Cardiac muscle cell (in vitro differentiated cells and primary cell): ENCODE measurements at regions not wholly inside any gene's neighbourhood (a gene's known extent, or its start where the extent isn't known, plus 50 kb on each side); places are given as distances from the start of the nearest gene placed in this dataset.

Source experiments
- DNase-seq, 2 donors: peaks; one replicate each; pipeline versions ENCODE4 v3.0.0 to v3.0.0-alpha.2; 2010 to 2017; ENCODE audit warnings: low read depth in 1 of 2, low spot score in 1 of 2
- H3K27ac ChIP-seq: fragments of 200-600 bp; sonication (generic); 2 replicates; pipeline ENCODE4 v1.5.1; 2016
- H3K27me3 ChIP-seq: fragments of 200-600 bp; sonication (generic); 2 replicates; pipeline ENCODE4 v1.6.0; 2016; ENCODE audit warnings: control low read depth
- H3K36me3 ChIP-seq: fragments of 200-600 bp; sonication (generic); 2 replicates; pipeline ENCODE4 v1.5.1; 2016; ENCODE audit warnings: control low read depth
- H3K4me1 ChIP-seq: fragments of 200-600 bp; sonication (generic); 2 replicates; pipeline ENCODE4 v1.8.1; 2017; ENCODE audit warnings: low read depth, mild to moderate bottlenecking, mixed run types
- H3K4me3 ChIP-seq: fragments of 200-600 bp; sonication (generic); 2 replicates; pipeline ENCODE4 v1.5.1; 2016; ENCODE audit warnings: mild to moderate bottlenecking
- H3K9me3 ChIP-seq: fragments of 200-600 bp; sonication (generic); 2 replicates; pipeline ENCODE4 v1.5.1; 2017; ENCODE audit warnings: low read depth, mild to moderate bottlenecking, control low read depth
- CTCF ChIP-seq: IDR thresholded peaks from 2 replicates; pipeline ENCODE4 v1.5.1; 2012; ENCODE audit warnings: low read depth, mild to moderate bottlenecking, low read length

- H3K27me3 ChIP-seq, result no peaks in the 10 kb centered on the region
- no peaks in the 10 kb centered on the region for H3K4me1 ChIP-seq
- no peak overlapping the region for H3K27ac ChIP-seq
- TF ChIP-seq CTCF, result no peak
- H3K4me3 ChIP-seq, result no peak overlapping the region
- no peaks in the 10 kb centered on the region for H3K9me3 ChIP-seq
- no peaks in the 10 kb centered on the region for H3K36me3 ChIP-seq
- DNase-seq, result no peak
Measured at GRCh38 chr11:106234794-106235193, 157.3 kb downstream of the AASDHPPT start.

GRCh38 chr11:106236295-106236694 lies 158.8 kb downstream of the AASDHPPT start:
- Histone ChIP-seq H3K27me3 (no peaks in the 10 kb centered on the region), H3K36me3 (no peaks in the 10 kb centered on the region), H3K4me3 (no peak overlapping the region), H3K4me1 (no peaks in the 10 kb centered on the region), H3K27ac (no peak overlapping the region), H3K9me3 (no peaks in the 10 kb centered on the region)
- no peak for TF ChIP-seq CTCF
- no peak for DNase-seq

- H3K27me3 ChIP-seq, result no peaks in the 10 kb centered on the region
- H3K4me3 ChIP-seq, result no peak overlapping the region
- no peak overlapping the region for H3K27ac ChIP-seq
- no peaks in the 10 kb centered on the region for H3K9me3 ChIP-seq
- no peak for TF ChIP-seq CTCF
- H3K36me3 ChIP-seq, result no peaks in the 10 kb centered on the region
- peak in 1 of 2 donors; percentile 29 for DNase-seq
- H3K4me1 ChIP-seq, result no peaks in the 10 kb centered on the region
Measured at GRCh38 chr11:106238704-106239360, 161.4 kb downstream of the AASDHPPT start.

- Histone ChIP-seq H3K27ac (no peak overlapping the region), H3K27me3 (no peaks in the 10 kb centered on the region), H3K9me3 (no peaks in the 10 kb centered on the region), H3K4me3 (no peak overlapping the region), H3K4me1 (no peaks in the 10 kb centered on the region), H3K36me3 (no peaks in the 10 kb centered on the region)
- no peak for TF ChIP-seq CTCF
- DNase-seq, result no peak
Measured at GRCh38 chr11:106241601-106242257, 164.3 kb downstream of the AASDHPPT start.

GRCh38 chr11:106242718-106243415 lies 165.4 kb downstream of the AASDHPPT start:
- Histone ChIP-seq H3K36me3 (no peaks in the 10 kb centered on the region), H3K27ac (no peak overlapping the region), H3K27me3 (no peaks in the 10 kb centered on the region), H3K9me3 (no peaks in the 10 kb centered on the region), H3K4me3 (no peak overlapping the region), H3K4me1 (no peaks in the 10 kb centered on the region)
- no peak for TF ChIP-seq CTCF
- peak in 1 of 2 donors; percentile 19 for DNase-seq
